Epithelial cell of proximal tubule (primary cell): ENCODE measurements at regions not wholly inside any gene's neighbourhood (a gene's known extent, or its start where the extent isn't known, plus 50 kb on each side); places are given as distances from the start of the nearest gene placed in this dataset.
"Not testable (repeated sequence)": the region's sequence is repeated elsewhere in the genome, so short reads cannot be mapped to it uniquely, and the experiment has no call there.

Experiments
- DNase-seq: peaks from one replicate; pipeline ENCODE4 v3.0.0-alpha.2; 2011; ENCODE audit warnings: low read depth
- H3K4me3 ChIP-seq: 2 replicates; pipeline ENCODE4 v1.5.1; 2011; ENCODE audit warnings: low read depth, mild to moderate bottlenecking, low read length
- TF ChIP-seq, protein P1 (sequence below): conservative IDR thresholded peaks from 2 replicates; pipeline ENCODE4 v1.5.1; 2012; ENCODE audit warnings: low read depth, mild to moderate bottlenecking, low read length

- DNase-seq: no peak
- TF ChIP-seq, protein P1, sequence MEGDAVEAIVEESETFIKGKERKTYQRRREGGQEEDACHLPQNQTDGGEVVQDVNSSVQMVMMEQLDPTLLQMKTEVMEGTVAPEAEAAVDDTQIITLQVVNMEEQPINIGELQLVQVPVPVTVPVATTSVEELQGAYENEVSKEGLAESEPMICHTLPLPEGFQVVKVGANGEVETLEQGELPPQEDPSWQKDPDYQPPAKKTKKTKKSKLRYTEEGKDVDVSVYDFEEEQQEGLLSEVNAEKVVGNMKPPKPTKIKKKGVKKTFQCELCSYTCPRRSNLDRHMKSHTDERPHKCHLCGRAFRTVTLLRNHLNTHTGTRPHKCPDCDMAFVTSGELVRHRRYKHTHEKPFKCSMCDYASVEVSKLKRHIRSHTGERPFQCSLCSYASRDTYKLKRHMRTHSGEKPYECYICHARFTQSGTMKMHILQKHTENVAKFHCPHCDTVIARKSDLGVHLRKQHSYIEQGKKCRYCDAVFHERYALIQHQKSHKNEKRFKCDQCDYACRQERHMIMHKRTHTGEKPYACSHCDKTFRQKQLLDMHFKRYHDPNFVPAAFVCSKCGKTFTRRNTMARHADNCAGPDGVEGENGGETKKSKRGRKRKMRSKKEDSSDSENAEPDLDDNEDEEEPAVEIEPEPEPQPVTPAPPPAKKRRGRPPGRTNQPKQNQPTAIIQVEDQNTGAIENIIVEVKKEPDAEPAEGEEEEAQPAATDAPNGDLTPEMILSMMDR: no peak
- H3K4me3 ChIP-seq: no peak overlapping the region
Measured at GRCh38 chr6:94559829-94560537, 1017.4 kb upstream of the MANEA start.

DNA sequence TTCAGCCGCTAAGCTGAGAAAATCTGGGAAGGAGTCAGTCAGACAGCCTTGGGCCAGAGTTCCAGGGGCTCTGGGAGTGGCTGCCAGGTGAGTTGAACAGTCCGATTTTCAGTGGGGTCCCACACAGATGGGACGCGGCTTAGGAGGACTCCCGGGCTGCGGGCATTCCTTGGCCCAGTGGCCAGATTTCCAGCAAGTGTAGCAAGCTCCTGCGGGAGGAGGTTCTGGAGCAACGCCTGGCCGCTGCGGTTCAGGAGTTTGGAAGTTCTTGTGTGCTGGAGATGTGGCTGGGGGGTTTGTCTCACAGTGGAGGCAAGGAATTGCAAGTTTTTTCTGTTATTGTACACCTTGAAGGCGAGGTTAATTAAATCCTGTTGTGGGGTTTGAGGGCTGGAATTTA is 1020.1 kb upstream of the MANEA start:
- not testable (repeated sequence) for DNase-seq, H3K4me3 ChIP-seq

DNA sequence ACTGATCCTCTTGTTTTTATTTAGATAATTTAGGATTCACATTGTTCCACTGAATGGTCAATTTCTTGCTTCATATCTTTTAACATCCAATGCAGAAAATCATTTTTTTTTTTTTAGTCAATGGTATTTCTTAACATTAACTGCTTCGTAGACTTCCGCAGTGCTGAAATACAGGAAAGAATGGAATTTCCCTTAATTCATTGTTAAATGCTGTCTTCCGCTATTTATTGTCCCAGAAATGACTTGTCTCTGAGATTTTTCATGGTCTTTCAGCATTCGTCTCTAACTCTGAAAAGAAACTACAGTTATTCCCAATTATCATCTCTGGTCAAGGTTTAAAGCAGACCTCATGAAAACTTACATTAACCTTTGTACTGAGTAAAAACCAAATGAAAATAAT is 1029.1 kb upstream of the MANEA start:
- TF ChIP-seq, protein P1: no peak
- no peak overlapping the region for H3K4me3 ChIP-seq
- DNase-seq: no peak

GRCh38 chr6:94535798-94536197 is 1041.5 kb upstream of the MANEA start:
- TF ChIP-seq, protein P1: no peak
- DNase-seq: no peak
- no peak overlapping the region for H3K4me3 ChIP-seq

DNA sequence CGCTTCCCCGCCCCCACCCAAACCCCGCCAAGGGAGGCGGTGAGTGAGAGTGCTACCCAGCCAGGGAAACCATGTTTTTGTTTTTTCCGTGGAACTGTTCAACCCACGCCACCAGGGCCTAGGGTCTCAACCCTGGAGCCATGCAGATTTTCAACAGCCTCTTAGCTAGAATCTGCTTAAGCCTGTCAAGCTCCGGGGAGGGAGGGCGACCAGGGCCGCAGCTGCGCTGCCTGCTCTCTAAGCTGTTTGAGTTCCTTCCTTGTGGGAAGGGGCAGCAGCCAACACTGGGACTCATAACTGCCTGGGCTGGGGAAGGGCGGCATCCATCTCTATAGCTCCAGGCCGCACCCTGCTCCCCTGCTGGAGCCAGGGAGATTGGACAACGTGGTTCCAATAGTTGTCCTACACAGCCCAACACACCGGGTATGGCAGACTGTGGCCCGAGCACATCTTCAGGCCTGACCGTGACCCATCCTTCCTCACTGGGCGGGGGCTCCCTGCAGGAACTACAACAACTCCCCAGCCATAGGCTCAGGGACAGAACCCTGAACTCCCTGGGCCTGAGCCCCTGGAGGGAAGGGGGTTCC is 1065.7 kb upstream of the MANEA start:
- TF ChIP-seq, protein P1: no peak
- no peak overlapping the region for H3K4me3 ChIP-seq
- DNase-seq: no peak

DNA sequence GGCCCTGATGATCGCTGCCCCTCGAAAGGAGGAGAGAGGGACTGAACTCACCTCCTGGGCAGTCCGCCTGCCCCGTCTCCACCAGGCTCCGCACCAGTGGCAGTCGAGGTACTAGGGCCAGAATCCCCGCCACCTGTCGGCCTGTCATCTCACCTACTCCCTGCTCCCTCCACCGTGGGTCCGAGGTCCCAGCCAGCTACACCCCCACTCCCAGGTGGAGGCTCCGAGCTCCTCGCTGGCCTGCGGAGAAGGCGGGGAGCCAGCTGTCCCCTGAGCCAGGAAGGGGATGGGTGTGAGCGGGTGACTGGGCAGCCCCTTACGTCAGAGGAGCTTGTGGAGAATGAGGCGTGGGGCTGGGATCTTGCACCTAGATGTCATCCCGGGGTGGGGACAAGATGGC is 1066.5 kb upstream of the MANEA start:
- DNase-seq: no peak
- TF ChIP-seq, protein P1: no peak
- no peak overlapping the region for H3K4me3 ChIP-seq

DNA sequence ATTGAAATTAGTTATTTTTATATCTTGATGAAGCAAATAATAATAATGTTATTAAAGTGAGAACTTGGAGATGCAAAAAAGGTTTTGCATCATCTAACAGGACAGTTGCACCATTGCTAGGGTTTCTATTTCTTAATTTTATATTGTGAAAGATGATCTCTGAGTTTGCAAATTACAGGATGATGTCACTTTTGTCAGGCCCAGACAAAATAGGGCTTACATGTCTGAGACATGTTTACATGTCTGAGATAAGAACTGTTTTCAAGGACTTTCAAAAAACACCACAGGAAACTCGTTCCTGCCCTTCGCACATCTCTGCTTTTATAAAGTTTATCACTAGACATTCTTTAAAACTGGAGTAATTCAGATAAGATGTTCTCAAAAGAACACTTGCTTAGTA is 1075.8 kb upstream of the MANEA start:
- DNase-seq: no peak
- TF ChIP-seq, protein P1: no peak
- no peak overlapping the region for H3K4me3 ChIP-seq
